Prostate gland (tissue), 2 donors: ENCODE measurements at regions not wholly inside any gene's neighbourhood (a gene's known extent, or its start where the extent isn't known, plus 50 kb on each side); places are given as distances from the start of the nearest gene placed in this dataset.
"Not testable (repeated sequence)": the region's sequence is repeated elsewhere in the genome, so short reads cannot be mapped to it uniquely, and the experiment has no call there.

Experiments used
- DNase-seq: peaks from one replicate; pipeline ENCODE4 v3.0.0-alpha.2; 2019; ENCODE audit warnings: low spot score
- H3K27ac ChIP-seq, 2 donors: fragments of 200-600 bp; sonication (generic); 2 replicates each; pipeline ENCODE4 v1.5.1; 2017 to 2019
- H3K27me3 ChIP-seq: fragments of 200-600 bp; sonication (generic); replicated peaks from 2 replicates; pipeline ENCODE4 v1.5.1; 2019; ENCODE audit not compliant: insufficient read depth
- H3K36me3 ChIP-seq, 2 donors: fragments of 200-600 bp; sonication (generic); 1 replicate in 1 of 2; 2 replicates in 1 of 2; pipeline versions ENCODE4 v1.5.1 to v1.8.1; 2017 to 2019
- H3K4me1 ChIP-seq: fragments of 200-600 bp; sonication (generic); replicated peaks from 2 replicates; pipeline ENCODE4 v1.5.1; 2019
- H3K4me3 ChIP-seq, 2 donors: fragments of 200-600 bp; sonication (generic); 2 replicates each; pipeline ENCODE4 v1.5.1; 2017 to 2019
- H3K9me3 ChIP-seq: fragments of 200-600 bp; sonication (generic); 2 replicates; pipeline ENCODE4 v1.5.1; 2017
- CTCF ChIP-seq, 4 experiments: fragments of 200-600 bp in 2 of 4; fragments of 450-650 bp in 2 of 4; sonication (generic) in 2 of 4; IDR thresholded peaks; 1 replicate in 3 of 4; 2 replicates in 1 of 4; pipeline ENCODE4 v1.5.1; 2016 to 2019; ENCODE audit warnings: antibody characterized with exemption in 4 of 4, mild to moderate bottlenecking in 2 of 4, moderate library complexity in 2 of 4
- POLR2A ChIP-seq: fragments of 450-650 bp; IDR thresholded peaks from one replicate; pipeline ENCODE4 v1.6.1; 2016; ENCODE audit warnings: antibody characterized with exemption, mild to moderate bottlenecking
- POLR2AphosphoS5 ChIP-seq: sonication (generic); formaldehyde crosslinking; IDR thresholded peaks from one replicate; pipeline ENCODE4 v1.6.1; 2017; ENCODE audit warnings: antibody characterized with exemption
- WGBS: methylation state at CpG from one replicate; pipeline ENCODE4 v1.1.5; 2018; 5-methylcytosine and 5-hydroxymethylcytosine counted together
- intact Hi-C: fragments of 100-400 bp; cut with DNase I; formaldehyde crosslinking; loops from one replicate; pipeline ENCODE4 v1.14.2; 2022

GRCh38 chr18:15003636-15004269 lies 255.8 kb downstream of the ANKRD30B start:
- WGBS: 89% methylated on average over 15 of the region's 18 CpGs
- H3K4me3 ChIP-seq, H3K36me3 ChIP-seq, intact Hi-C loops, H3K27me3 ChIP-seq, H3K4me1 ChIP-seq, H3K27ac ChIP-seq, DNase-seq, H3K9me3 ChIP-seq: not testable (repeated sequence)

- intact Hi-C loops, H3K9me3 ChIP-seq, H3K4me3 ChIP-seq, H3K27ac ChIP-seq, H3K4me1 ChIP-seq, DNase-seq, H3K27me3 ChIP-seq, H3K36me3 ChIP-seq: not testable (repeated sequence)
- WGBS: 86% methylated on average over 9 of the region's 22 CpGs
Observed at GRCh38 chr18:15004270-15004973, 256.4 kb downstream of the ANKRD30B start.

GRCh38 chr18:15005313-15006130 lies 257.6 kb downstream of the ANKRD30B start:
- H3K4me3 ChIP-seq: no peak overlapping the region
- DNase-seq: no peak
- no peak for TF ChIP-seq CTCF (IDR thresholded peaks at IDR 0.05)
- no peak for TF ChIP-seq POLR2AphosphoS5
- no peak for TF ChIP-seq POLR2A
- no peaks in the 10 kb centered on the region for H3K36me3 ChIP-seq
- no peaks in the 10 kb centered on the region for H3K9me3 ChIP-seq
- intact Hi-C loops: no loop called here
- H3K27me3 ChIP-seq: no peaks in the 10 kb centered on the region
- H3K4me1 ChIP-seq: no peaks in the 10 kb centered on the region
- 87% methylated on average over 24 of the region's 28 CpGs for WGBS
- no peak overlapping the region for H3K27ac ChIP-seq

GRCh38 chr18:15006616-15007015 lies 258.6 kb downstream of the ANKRD30B start:
- WGBS: 86% methylated on average over 3 of the region's 3 CpGs
- H3K36me3 ChIP-seq, H3K27me3 ChIP-seq, DNase-seq, intact Hi-C loops, H3K4me3 ChIP-seq, H3K9me3 ChIP-seq, H3K27ac ChIP-seq, H3K4me1 ChIP-seq: not testable (repeated sequence)

- H3K9me3 ChIP-seq, H3K27me3 ChIP-seq, DNase-seq, intact Hi-C loops, H3K4me1 ChIP-seq, H3K27ac ChIP-seq, H3K36me3 ChIP-seq, H3K4me3 ChIP-seq: not testable (repeated sequence)
Observed at GRCh38 chr18:15026041-15026440, 278.1 kb downstream of the ANKRD30B start.

- DNase-seq, H3K27me3 ChIP-seq, H3K27ac ChIP-seq, H3K4me1 ChIP-seq, H3K4me3 ChIP-seq, H3K9me3 ChIP-seq, H3K36me3 ChIP-seq, intact Hi-C loops: not testable (repeated sequence)
- WGBS: 12% methylated on average over 4 of the region's 4 CpGs
- peak in 2 of 4 experiments; percentile 15 to 17 for TF ChIP-seq CTCF (IDR thresholded peaks at IDR 0.05)
Observed at GRCh38 chr18:15028037-15028436, 280.1 kb downstream of the ANKRD30B start.

- H3K27me3 ChIP-seq, H3K36me3 ChIP-seq, intact Hi-C loops, H3K9me3 ChIP-seq, H3K4me1 ChIP-seq, H3K27ac ChIP-seq, H3K4me3 ChIP-seq, DNase-seq: not testable (repeated sequence)
- 77% methylated on average over 5 of the region's 12 CpGs for WGBS
Observed at GRCh38 chr18:15060279-15060880, 312.4 kb downstream of the ANKRD30B start.

GRCh38 chr18:15061289-15061896 lies 313.4 kb downstream of the ANKRD30B start:
- H3K9me3 ChIP-seq, H3K27me3 ChIP-seq, DNase-seq, H3K27ac ChIP-seq, intact Hi-C loops, H3K36me3 ChIP-seq, H3K4me3 ChIP-seq, H3K4me1 ChIP-seq: not testable (repeated sequence)
- 83% methylated on average over 9 of the region's 9 CpGs for WGBS

GRCh38 chr18:15066434-15066833 lies 318.5 kb downstream of the ANKRD30B start:
- H3K27ac ChIP-seq, H3K9me3 ChIP-seq, H3K36me3 ChIP-seq, H3K4me1 ChIP-seq, intact Hi-C loops, H3K27me3 ChIP-seq, H3K4me3 ChIP-seq, DNase-seq: not testable (repeated sequence)
- 32% methylated on average over 2 of the region's 2 CpGs for WGBS
